Choroid plexus epithelial cell (primary cell): ENCODE measurements at regions not wholly inside any gene's neighbourhood (a gene's known extent, or its start where the extent isn't known, plus 50 kb on each side); places are given as distances from the start of the nearest gene placed in this dataset.

Experiments
- DNase-seq: peaks from one replicate; pipeline ENCODE4 v3.0.0-alpha.2; 2010; ENCODE audit warnings: low read depth
- H3K4me3 ChIP-seq: 2 replicates; pipeline ENCODE4 v1.5.1; 2011; ENCODE audit warnings: low read depth, mild to moderate bottlenecking, control low read depth, low read length, moderate library complexity
- TF ChIP-seq, protein P1 (sequence below): conservative IDR thresholded peaks from 2 replicates; pipeline ENCODE4 v1.5.1; 2011; ENCODE audit warnings: low read depth, mild to moderate bottlenecking, control low read depth, inconsistent platforms, low read length, moderate library complexity

DNA sequence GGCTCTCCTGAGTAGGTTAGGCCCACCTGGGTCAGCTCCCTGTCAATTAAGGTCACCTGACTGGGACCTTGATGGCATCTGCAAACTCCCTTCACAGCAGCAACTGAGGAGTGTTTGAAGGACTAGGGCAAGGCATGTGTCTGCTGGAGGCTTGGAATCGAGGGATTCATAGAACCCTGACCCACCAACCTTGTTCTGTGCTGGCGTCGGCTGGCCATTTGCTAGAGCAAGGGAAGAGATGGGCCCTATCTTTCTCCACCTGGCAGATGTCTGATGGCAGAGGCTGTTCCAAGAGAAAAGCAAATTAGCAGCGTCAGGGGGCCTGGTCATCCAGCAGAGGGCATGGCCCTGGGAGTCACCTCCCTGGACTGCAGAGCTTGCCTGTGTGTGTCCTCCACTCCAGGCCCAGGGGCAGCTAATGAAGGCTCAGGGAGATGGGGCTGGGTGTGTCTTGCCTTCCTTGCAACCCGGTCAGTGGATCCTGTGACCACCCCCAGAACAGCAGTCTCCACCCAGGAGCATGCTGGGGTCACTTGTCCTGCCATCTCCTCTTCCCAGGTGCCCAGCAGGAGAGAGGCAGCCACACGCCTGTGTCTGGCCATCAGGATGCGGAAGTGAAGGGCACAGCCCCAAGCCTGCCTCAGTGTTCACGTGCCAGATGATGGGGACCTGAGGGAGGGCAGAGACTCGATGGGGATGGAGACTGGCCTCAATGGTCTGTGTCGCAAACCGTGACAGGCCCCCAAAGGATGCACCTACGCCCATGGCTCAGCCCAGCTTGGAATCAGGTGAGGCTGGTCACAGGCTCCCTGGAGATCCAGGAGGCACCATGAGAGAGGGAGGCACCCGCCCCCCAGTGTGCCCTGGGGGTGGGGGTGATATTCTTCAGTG, 53.9 kb downstream of the BARX1 start:
- no peak for DNase-seq
- TF ChIP-seq, protein P1, sequence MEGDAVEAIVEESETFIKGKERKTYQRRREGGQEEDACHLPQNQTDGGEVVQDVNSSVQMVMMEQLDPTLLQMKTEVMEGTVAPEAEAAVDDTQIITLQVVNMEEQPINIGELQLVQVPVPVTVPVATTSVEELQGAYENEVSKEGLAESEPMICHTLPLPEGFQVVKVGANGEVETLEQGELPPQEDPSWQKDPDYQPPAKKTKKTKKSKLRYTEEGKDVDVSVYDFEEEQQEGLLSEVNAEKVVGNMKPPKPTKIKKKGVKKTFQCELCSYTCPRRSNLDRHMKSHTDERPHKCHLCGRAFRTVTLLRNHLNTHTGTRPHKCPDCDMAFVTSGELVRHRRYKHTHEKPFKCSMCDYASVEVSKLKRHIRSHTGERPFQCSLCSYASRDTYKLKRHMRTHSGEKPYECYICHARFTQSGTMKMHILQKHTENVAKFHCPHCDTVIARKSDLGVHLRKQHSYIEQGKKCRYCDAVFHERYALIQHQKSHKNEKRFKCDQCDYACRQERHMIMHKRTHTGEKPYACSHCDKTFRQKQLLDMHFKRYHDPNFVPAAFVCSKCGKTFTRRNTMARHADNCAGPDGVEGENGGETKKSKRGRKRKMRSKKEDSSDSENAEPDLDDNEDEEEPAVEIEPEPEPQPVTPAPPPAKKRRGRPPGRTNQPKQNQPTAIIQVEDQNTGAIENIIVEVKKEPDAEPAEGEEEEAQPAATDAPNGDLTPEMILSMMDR = no peak

DNA sequence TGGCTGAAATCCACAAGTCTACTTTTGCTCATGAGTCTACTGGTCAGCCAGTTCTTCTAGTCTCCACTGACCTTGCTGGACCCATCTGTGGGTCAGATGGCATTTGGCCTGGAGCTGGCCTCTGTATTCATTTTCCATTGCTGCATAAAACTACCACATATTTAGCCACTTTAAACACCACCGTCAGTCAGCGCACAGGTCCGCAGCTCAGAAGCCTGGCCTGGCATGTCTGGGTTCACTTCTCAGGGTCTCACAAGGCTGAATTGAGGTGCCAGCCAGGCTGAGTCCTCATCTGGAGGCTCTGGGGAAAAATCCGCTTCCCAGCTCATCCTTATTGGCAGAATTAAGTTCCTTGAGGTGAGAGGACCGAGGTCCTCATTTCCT, 54.7 kb downstream of the BARX1 start:
- TF ChIP-seq, protein P1 = no peak
- H3K4me3 ChIP-seq = no peak overlapping the region
- no peak for DNase-seq

More for the DNA sequence above, 53.9 kb downstream of the BARX1 start:
- no peak overlapping the region for H3K4me3 ChIP-seq

DNA sequence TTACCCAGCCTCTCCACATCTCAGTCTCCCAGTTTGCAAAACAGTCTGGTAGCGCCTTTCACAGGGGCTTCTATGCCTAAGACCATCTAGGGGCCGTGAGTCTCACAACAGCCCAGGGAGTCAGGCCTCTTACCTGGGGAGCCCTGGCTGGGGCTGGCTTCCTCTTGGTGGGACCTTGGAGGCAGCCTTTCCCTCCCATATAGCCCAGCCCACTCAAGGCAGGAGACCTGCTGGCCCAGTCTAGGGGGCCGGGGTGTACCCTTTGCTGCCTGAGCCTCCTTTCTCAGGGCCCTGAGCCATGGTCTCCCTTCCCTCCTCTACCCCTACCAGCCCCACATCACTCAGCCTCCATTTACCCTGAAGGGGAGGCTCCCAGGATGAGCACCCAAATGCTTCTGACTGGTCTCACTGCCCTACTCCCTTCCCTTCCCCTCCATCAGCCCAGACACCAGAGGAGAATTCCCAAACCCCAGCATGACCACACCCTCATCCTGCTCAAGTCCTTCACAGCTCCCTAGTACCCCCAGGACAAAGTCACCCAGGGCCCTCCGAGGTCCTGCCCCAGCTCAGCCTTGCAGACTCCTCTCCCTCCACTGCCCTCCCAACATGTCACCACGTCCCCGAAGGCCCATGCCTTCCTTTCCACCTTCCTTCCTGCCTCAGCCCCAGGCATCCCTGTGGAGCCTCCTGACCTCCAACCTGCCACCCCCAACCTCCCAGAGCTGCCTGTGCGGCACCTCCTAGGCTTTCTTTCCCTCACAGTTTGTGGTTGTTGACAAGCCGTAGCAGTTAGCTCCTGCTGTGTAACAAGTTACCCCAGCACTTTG, 55.3 kb downstream of the BARX1 start:
- DNase-seq = no peak
- TF ChIP-seq, protein P1 = no peak
- H3K4me3 ChIP-seq = no peak overlapping the region

DNA sequence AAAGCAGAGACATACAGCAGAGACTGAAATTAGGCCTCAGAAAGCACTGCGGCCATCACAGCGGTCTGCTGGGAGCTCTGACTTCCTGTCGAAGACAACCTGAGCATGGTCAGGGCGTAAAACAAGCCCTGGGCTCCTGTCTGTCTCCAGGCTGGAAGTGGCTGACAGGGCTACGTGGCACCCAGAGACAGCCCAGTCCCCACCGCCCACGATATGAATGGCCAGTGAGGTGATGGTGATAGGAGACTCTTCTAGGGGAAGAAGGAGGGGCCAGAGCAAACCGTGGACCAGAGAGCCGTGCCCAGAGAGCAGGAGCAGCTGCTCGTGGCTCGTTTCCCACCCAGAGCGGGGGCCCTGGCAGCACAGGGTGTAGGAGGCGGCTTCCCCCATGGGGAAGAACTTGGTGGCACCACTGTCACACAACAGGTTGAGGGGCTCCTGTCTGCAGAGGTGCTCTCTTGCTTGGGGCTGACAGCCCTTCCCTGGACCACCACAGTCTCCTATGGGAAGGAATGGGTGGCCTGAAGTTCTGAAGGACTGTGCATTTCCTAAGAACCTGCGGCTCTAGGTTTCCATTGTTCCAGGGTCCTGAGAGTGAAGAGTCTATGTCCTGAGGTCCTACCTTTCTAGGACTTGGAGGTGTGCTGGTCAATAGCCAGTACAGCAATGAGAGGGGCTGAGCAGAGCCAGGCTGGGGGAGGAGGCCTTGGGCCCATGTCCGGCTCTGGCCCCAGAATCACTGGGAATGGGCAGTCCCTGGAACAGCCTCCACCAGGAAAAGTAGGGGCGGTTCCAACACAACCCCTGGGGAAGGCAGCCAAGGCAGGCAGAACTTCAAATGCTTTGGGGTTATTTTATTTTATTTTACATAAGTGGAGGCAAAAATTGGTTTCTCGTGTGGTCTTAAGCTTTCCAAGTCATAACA, 56.4 kb downstream of the BARX1 start:
- TF ChIP-seq, protein P1 = no peak
- H3K4me3 ChIP-seq = no peak overlapping the region

DNA sequence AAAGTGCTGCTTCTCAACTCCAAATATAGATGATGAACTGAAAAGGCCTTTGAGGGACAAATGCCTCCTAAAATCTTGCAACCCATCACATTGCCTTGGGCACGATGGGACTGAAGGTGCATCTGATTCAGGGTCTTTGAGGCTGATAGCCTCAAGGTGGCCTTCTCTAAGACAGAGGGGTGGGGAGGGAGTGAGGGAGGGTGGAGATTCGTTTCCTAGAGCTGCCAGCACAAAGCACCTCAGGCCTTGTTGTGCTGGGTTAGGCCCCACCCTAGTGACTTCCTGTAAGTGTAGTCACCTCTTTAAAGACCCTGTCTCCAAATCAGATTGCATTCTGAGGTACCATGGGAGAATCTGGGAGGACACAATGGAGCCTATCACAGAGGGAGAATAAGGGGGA, 57.1 kb downstream of the BARX1 start:
- TF ChIP-seq, protein P1 = no peak

More for the DNA sequence above, 56.4 kb downstream of the BARX1 start:
- DNase-seq = no peak

More for the DNA sequence above, 57.1 kb downstream of the BARX1 start:
- H3K4me3 ChIP-seq = no peak overlapping the region
- DNase-seq = no peak
